ENCODE measurements at regions not wholly inside any gene's neighbourhood (a gene's known extent, or its start where the extent isn't known, plus 50 kb on each side); places are given as distances from the start of the nearest gene placed in this dataset.

- DNase-seq (ENCODE audit: low spot score) = peak; percentile 26
These were observed 84.8 kb upstream of the COL13A1 start for GRCh38 chr10:69716711-69717560.

DNA sequence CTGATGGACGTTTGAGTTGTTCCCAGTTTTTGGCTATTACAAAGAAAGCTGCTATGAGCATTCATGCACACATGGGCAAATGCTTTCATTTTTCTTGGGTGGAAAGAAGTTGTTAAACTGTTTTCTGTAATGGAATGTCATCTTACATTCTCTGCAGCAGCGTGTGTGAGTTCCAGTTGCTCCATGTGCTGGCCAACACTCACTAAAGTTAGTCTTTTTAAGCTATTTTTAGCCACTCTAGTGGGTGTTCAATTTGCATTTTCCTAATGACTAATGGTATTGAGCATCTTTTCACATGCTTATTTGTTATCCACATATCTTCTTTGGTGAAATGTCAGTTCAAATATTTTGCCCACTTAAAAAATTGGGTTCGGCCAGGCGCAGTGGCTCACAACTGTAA lies 82.8 kb upstream of the COL13A1 start:
- DNase-seq (ENCODE audit: low spot score) = no peak

GRCh38 chr10:69721690-69722310 lies 79.9 kb upstream of the COL13A1 start:
- no peak for DNase-seq (ENCODE audit: low spot score)

- DNase-seq (ENCODE audit: low spot score) = no peak
These were observed 78.1 kb upstream of the COL13A1 start for GRCh38 chr10:69723653-69724052.

DNA sequence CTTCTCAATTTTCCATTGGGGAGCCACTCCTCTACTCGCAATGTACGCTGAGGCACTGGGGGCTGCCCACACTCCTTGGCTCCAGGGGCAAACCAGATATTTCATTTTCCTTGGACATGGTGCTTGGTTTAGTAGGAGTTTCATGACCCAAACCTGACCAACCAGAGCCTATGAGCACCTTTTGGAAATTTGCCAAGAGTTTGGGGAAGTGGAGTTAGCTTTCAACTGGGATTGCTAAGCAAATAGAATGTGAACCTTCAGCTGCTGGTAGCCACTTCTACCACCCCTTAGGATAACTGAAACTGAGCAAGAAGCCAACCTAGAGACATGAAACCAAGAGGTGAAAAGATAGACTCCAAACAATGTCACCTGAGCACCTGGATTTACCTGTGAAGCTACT lies 74.9 kb upstream of the COL13A1 start:
- no peak for DNase-seq (ENCODE audit: low spot score)

GRCh38 chr10:69728335-69728870 lies 73.3 kb upstream of the COL13A1 start:
- peak; percentile 18 for DNase-seq (ENCODE audit: low spot score)

GRCh38 chr10:69729326-69730048 lies 72.2 kb upstream of the COL13A1 start:
- no peak for DNase-seq (ENCODE audit: low spot score)

GRCh38 chr10:69730251-69731156 lies 71.2 kb upstream of the COL13A1 start:
- no peak for DNase-seq (ENCODE audit: low spot score)

- DNase-seq (ENCODE audit: low spot score) = no peak
These were observed 70.5 kb upstream of the COL13A1 start for GRCh38 chr10:69731184-69731583.

- DNase-seq (ENCODE audit: low spot score) = no peak
These were observed 70.0 kb upstream of the COL13A1 start for GRCh38 chr10:69731698-69732097.

GRCh38 chr10:69732147-69732825 lies 69.4 kb upstream of the COL13A1 start:
- DNase-seq (ENCODE audit: low spot score) = no peak

DNA sequence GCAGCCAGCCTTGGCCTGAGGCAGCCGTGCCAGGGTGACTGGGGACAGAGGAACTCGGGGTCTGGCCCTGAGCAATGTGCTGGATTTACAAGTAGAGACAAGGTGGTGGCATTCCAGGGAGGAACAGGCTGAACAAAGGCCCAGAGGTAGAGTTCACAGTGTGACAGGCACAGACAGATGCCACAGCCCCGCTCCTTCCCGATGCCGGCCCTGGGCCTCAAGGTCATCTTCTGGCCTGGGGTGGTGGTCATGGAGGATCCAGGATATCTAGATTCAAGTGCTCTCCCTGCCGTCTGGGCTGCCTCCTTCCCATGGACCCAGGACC lies 68.9 kb upstream of the COL13A1 start:
- DNase-seq (ENCODE audit: low spot score) = no peak

- no peak for DNase-seq (ENCODE audit: low spot score)
These were observed 67.9 kb upstream of the COL13A1 start for GRCh38 chr10:69733791-69734261.

DNA sequence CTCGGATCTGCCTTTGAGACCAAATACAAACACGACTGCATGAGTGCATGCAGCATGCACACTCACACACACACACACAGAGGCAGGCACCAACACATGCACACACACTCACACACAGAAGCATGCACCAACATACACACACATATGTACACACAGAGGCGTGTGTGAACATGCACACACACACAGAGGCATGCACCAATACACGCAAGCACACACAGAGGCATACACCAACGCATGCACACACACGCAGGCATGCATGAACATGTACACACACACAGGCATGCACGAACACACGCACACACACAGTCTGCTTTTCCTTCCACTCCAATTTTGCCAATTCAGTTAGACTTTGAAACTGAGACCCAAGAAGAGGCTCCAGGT lies 67.3 kb upstream of the COL13A1 start:
- no peak for DNase-seq (ENCODE audit: low spot score)

GRCh38 chr10:69734797-69735468 lies 66.8 kb upstream of the COL13A1 start:
- DNase-seq (ENCODE audit: low spot score) = no peak

DNA sequence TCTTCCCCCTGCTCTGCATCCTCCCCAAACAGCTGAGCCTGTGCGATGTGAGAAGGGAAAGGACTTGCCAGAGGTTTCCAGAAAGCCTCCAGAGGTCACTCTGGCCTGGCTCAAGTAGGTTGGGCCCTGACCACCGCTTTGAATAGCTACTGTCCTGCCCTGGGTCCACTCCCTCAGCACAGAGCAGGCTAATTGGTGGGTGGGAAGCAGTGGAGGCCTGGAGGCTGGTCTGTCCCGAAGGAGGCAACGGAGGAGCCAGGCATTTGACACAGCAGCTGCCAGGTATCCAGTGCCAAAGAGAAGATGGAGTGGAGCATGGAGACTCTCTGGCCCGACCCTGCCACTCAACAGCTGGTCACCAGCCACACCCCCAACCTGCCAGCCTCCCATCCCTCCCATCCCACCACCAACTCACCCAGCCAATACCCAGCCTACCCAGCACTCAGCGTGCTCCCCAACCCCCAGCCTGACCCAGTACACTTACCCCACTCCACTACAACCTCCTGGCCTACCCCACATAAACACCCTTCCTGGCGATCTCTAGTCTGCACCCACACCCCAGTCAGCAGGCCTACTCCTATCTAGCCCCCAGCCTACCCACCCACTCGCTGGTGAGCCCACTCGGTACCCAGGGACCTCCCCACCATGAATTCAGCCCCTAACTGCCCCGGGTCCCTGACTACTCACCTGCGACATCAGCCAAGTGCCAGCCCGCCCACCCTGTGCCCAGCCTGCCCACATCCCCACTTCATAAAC lies 64.6 kb upstream of the COL13A1 start:
- no peak for DNase-seq (ENCODE audit: low spot score)

DNA sequence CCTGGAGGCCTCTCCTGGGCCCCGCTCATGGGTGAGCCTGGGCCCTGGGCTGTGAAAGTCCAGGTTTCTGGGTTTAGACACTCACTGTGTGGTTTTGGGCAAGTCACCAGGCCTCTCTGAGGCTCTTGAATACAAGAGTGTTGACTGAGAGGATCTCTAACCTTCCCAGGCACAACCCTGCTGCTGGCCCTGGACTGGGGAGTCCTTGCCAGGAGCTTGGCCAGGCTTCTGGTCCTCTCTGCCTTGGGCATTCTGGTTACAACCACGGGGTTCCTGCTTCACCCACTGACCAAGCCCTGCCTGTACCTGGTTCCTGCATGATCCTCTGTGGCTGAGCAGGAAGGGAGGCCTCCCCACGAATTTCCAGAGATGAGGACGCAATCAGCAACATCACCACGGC lies 63.6 kb upstream of the COL13A1 start:
- DNase-seq (ENCODE audit: low spot score) = no peak

- DNase-seq (ENCODE audit: low spot score) = no peak
These were observed 62.8 kb upstream of the COL13A1 start for GRCh38 chr10:69738858-69739435.

- no peak for DNase-seq (ENCODE audit: low spot score)
These were observed 62.1 kb upstream of the COL13A1 start for GRCh38 chr10:69739634-69740033.
